ENCODE measurements at regions not wholly inside any gene's neighbourhood (a gene's known extent, or its start where the extent isn't known, plus 50 kb on each side); places are given as distances from the start of the nearest gene placed in this dataset.
A peak's percentile ranks its signal among the peaks of the same experiment; 100 is the strongest.
"Not testable (repeated sequence)": the region's sequence is repeated elsewhere in the genome, so short reads cannot be mapped to it uniquely, and the experiment has no call there.

DNA sequence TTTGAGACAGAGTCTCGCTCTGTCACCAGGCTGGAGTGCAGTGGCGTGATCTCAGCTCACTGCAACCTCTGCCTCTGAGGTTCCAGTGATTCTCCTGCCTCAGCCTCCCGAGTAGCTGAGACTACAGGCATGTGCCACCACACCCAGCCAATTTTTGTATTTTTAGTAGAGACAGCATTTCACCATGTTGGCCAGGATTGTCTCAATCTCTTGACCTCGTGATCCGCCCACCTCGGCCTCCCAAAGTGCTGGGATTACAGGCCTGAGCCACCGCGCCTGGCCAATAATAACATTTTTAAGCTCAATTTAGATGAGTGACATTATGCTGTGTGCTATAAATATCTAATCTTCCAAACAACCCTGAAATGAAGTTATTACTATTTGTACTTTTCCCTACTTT lies 338.8 kb upstream of the VRK2 start:
- H3K4me1 Mint-ChIP-seq, H3K27me3 Mint-ChIP-seq, H3K27ac Mint-ChIP-seq, H3K9me3 Mint-ChIP-seq, H3K36me3 Mint-ChIP-seq, POLR2A ChIA-PET, ATAC-seq, DNase-seq, H3K4me3 Mint-ChIP-seq: not testable (repeated sequence)

DNA sequence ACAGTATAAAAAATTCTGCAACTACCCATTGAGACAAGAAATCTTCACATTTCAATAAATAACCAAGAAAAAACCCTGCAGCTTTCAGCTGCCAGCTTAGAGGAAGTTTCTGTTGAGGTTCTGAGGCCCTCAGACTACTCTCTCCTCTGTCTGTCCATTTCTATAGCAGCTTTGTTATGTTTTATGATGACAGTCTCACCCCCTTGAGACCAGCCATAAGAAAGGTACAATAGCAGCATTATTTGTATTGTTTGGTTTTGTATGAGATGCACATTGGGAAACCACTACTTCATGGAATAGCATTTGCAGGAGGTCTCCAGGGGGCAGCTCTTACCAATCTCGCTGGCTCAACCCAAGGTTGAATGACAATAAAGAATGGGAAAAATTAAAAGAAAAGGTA lies 334.6 kb upstream of the VRK2 start:
- H3K27me3 Mint-ChIP-seq, result peaks cover 0 to 1% (median 0%) of the 10 kb centered on the region in 5 donors
- H3K4me1 Mint-ChIP-seq, result no peaks in the 10 kb centered on the region
- POLR2A ChIA-PET, result no interaction called here
- H3K4me3 Mint-ChIP-seq, result no peak overlapping the region
- H3K27ac Mint-ChIP-seq, result no peak overlapping the region
- DNase-seq (no peak), ATAC-seq (no peak)
- no peaks in the 10 kb centered on the region for H3K9me3 Mint-ChIP-seq
- no peaks in the 10 kb centered on the region for H3K36me3 Mint-ChIP-seq

DNA sequence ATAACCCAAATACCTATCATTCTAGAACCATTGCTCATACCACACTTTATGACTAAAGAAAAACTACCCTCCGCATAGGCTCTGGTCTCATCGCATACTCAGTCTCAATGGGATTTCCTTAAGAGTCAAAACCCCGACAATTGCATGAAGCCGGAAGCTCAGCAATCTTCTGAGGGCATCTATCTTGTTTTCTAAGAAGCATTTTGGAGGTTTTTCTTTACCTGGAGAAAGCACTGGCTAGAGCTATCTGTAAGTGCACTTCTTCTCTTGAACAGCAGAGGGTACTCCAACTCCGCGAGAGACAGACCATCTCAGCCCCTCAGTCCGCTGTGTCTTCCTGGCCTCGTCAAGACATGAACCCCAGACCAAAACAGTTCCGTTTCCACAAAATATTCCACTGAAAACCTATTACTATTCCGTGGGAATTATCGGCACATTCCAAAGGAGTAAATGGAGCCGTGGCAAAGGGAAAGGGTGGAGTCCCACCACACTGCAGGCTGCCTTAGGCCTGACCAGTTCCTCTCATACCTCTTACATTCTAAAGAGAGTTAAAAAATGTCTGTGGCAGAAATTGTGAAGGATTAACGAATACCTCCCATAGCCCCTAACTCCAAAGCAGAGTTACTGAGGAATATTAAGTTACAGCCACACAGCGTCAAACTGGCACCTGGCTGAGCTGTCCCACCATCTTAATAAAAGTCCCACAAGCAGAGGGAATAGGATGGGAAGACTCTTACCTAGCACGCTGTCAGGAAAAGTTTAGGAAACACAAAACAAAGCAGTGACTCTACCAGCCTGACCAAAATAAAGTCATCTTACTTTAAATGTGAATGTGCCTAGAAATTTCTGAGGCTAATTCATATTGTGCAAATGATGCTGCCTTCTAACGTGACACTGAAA lies 325.6 kb upstream of the VRK2 start:
- Mint-ChIP-seq H3K27me3 (peaks cover 0 to 4% (median 0%) of the 10 kb centered on the region in 5 donors), H3K4me1 (peaks cover 5 to 9% (median 6%) of the 10 kb centered on the region in 4 donors), H3K4me3 (peak overlapping the region in 8 of 10 donors; percentile 8 to 75 (median 42)), H3K9me3 (no peaks in the 10 kb centered on the region), H3K36me3 (no peaks in the 10 kb centered on the region), H3K27ac (peak overlapping the region in 3 of 10 donors; percentile 15 to 52 (median 22))
- DNase-seq, result peak in 8 of 10 donors; percentile 3 to 52 (median 24)
- ATAC-seq, result peak; percentile 82 to 85
- POLR2A ChIA-PET, result no interaction called here

DNA sequence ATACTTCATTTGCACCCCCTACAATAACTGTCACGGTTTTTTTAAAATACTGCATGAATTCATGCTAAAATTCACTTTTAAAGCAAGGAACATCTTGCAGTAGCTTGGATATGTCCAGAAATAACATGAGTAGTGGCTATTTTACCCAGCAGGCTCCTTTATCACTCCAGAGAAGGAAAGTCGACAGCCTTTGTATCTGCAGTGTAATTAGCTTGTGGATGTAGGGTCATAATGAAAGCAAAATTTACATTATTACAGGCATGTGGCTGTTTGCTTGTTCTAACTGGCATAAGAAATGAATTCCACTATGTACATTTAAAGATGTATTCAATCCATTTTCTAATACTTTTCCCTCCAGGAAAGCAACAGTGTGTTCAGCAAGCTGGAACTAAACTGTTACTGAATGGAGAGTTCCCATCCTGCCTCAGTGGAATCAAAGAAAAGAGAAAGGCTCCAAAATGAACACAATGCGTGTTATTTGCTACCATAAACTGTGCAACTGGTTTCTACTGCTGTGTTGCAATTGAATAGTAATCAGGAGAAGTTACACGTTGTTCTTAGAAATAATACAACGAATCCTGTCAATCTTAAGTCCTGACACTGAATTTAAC lies 321.2 kb upstream of the VRK2 start:
- ATAC-seq (no peak), DNase-seq (no peak)
- Mint-ChIP-seq H3K4me3 (no peak overlapping the region), H3K27me3 (peaks cover 0 to 3% (median 0%) of the 10 kb centered on the region in 5 donors), H3K36me3 (peaks cover 0 to 2% (median 0%) of the 10 kb centered on the region in 3 donors), H3K27ac (no peak overlapping the region), H3K4me1 (peaks cover under 1 to 6% (median 5%) of the 10 kb centered on the region in 4 donors), H3K9me3 (peaks cover 0 to 4% (median 0%) of the 10 kb centered on the region in 9 donors)
- POLR2A ChIA-PET, result no interaction called here

DNA sequence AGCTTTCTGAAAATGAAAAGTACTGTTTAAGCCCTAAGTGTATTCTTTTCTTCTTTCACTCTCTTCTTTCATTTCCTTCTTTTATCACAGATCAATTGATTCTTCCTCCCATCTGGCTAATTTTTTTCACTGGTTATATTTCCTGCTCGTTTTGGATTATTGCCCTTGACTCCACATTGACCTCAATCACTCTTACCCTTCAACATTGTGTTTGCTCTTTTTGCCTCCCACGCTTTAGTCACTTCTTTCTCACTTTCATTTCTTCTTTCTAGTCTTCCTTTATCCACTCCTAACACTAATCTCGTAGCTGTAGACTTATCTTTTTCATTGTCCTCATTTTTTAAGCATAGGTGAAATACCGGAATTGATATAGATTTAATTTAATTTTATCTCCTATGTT lies 320.3 kb upstream of the VRK2 start:
- ATAC-seq (no peak), DNase-seq (no peak)
- Mint-ChIP-seq H3K9me3 (peaks cover 0 to 4% (median 0%) of the 10 kb centered on the region in 9 donors), H3K27ac (no peak overlapping the region), H3K4me3 (no peak overlapping the region), H3K4me1 (peaks cover 0 to 2% (median 0%) of the 10 kb centered on the region in 4 donors), H3K27me3 (peaks cover 0 to 2% (median 0%) of the 10 kb centered on the region in 5 donors), H3K36me3 (peaks cover 0 to 2% (median 0%) of the 10 kb centered on the region in 3 donors)
- POLR2A ChIA-PET, result no interaction called here

DNA sequence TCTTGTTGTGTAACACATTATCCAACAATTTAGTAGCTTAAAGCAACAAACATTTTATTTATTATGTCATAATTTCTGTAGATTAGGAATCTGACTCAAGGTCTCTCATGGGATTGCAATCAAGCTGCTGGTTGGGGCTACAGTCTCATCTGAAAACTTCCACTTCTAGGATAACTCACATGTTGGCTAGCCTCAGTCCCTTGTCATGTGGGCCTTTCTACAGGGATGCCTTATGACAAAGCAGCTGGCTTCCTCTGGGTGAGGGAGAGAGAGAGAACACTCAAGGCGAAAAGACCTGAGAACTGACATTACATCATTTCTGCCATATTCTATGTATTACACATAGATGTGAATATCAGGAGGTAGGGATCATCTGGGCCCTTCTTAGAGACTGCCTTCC lies 317.9 kb upstream of the VRK2 start:
- POLR2A ChIA-PET, result no interaction called here
- Mint-ChIP-seq H3K4me1 (peaks cover 0 to 2% (median 0%) of the 10 kb centered on the region in 4 donors), H3K27ac (peak overlapping the region in 1 of 10 donors; percentile 26), H3K36me3 (peaks cover 0 to 2% (median 0%) of the 10 kb centered on the region in 3 donors), H3K4me3 (no peak overlapping the region), H3K27me3 (peaks cover 0 to 2% (median 0%) of the 10 kb centered on the region in 5 donors), H3K9me3 (peaks cover 0 to 4% (median 0%) of the 10 kb centered on the region in 9 donors)
- DNase-seq (no peak), ATAC-seq (no peak)

DNA sequence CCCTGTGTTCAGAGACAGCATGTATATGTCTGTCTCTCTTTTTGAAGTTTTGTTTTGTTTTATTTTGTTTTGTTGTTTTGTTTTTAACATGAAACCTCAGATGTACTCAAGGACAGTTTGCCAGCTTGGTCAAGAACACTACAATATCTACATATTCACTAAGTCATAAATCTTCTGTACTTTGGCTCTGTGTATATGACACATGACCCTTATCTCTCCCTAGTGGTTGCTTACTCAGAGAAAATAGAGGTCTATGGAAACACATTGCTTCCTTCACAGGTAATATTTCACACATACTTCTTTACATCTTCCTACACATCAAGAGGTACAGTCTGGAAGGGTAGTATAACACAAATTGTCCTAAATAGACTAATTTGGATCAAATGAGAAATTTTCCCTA lies 312.6 kb upstream of the VRK2 start:
- DNase-seq (no peak), ATAC-seq (no peak)
- no peak overlapping the region for H3K27ac Mint-ChIP-seq
- H3K36me3 Mint-ChIP-seq, result peaks cover 0 to 2% (median 0%) of the 10 kb centered on the region in 3 donors
- no peak overlapping the region for H3K4me3 Mint-ChIP-seq
- peaks cover 0 to 2% (median 0%) of the 10 kb centered on the region in 9 donors for H3K9me3 Mint-ChIP-seq
- POLR2A ChIA-PET, result no interaction called here
- no peaks in the 10 kb centered on the region for H3K27me3 Mint-ChIP-seq
- no peaks in the 10 kb centered on the region for H3K4me1 Mint-ChIP-seq

DNA sequence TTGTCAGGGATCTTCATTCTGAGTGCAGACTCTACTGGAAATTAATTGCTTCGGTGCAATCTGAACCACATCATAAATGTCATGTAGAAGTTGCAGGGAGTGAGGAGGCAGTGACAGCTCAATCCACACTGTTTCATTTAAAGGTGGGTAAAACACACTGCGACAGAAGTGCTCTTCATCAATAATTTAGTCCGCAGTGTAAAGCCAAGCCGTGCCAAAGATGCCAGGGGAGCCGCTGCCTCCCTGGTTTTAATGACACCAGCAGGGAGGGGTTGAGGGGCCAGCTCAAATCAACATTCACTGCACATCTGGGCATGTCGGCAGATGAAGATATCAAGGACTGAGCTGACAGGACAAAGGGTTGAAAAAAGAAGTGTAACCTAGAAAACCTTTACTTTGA lies 305.7 kb upstream of the VRK2 start:
- no peak overlapping the region for H3K27ac Mint-ChIP-seq
- no peak for ATAC-seq
- H3K36me3 Mint-ChIP-seq, result no peaks in the 10 kb centered on the region
- no peaks in the 10 kb centered on the region for H3K4me1 Mint-ChIP-seq
- no peak for DNase-seq
- no peaks in the 10 kb centered on the region for H3K9me3 Mint-ChIP-seq
- peaks cover 0 to 5% (median 0%) of the 10 kb centered on the region in 5 donors for H3K27me3 Mint-ChIP-seq
- no peak overlapping the region for H3K4me3 Mint-ChIP-seq
- POLR2A ChIA-PET, result no interaction called here

DNA sequence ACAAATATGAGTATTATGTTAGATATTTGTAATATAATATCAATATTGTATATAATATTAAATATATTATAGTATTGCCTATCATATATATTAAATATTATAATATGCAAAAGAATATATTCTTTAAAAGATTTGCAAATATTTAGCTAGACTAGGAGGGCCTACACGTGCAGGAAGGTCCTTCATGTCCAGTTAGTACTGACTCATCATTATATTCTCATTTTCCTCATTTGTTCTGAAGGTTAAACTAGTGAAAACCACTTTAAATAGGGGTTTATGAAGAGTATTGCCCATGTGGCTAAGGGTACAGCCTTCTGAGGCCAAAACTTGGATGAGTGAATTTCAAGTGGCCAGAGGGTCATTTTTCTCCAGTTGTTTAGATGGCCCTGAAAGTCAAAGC lies 293.0 kb upstream of the VRK2 start:
- H3K27ac Mint-ChIP-seq, result no peak overlapping the region
- POLR2A ChIA-PET, result no interaction called here
- ATAC-seq (no peak), DNase-seq (no peak)
- no peaks in the 10 kb centered on the region for H3K4me1 Mint-ChIP-seq
- no peaks in the 10 kb centered on the region for H3K36me3 Mint-ChIP-seq
- peaks cover 0 to 7% (median 0%) of the 10 kb centered on the region in 5 donors for H3K27me3 Mint-ChIP-seq
- H3K4me3 Mint-ChIP-seq, result no peak overlapping the region
- no peaks in the 10 kb centered on the region for H3K9me3 Mint-ChIP-seq

DNA sequence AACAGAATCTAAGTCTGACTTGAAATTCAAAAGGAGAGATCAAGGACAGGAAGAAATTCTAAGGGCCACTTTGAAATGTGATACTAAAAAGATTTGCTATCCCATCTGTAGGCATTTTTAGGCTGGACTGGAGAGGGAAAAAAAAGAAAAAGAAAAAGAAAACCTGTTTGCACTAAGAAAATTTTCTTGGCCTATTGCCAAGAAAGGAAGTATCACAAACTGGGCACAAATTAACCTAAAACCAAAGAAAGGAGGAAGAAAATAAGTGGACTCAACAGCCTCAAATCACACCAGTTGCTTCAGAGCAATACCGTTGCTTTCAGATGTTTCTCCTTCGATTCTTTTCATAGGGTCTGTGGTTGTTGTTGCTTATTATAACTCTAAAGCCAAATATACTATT lies 287.9 kb upstream of the VRK2 start:
- peaks cover 0 to 16% (median 3%) of the 10 kb centered on the region in 5 donors for H3K27me3 Mint-ChIP-seq
- peaks cover 0 to 6% (median 3%) of the 10 kb centered on the region in 4 donors for H3K4me1 Mint-ChIP-seq
- H3K9me3 Mint-ChIP-seq, result no peaks in the 10 kb centered on the region
- peak overlapping the region in 1 of 10 donors; percentile 16 for H3K27ac Mint-ChIP-seq
- H3K4me3 Mint-ChIP-seq, result no peak overlapping the region
- POLR2A ChIA-PET, result no interaction called here
- ATAC-seq, result no peak
- H3K36me3 Mint-ChIP-seq, result no peaks in the 10 kb centered on the region
- DNase-seq, result no peak

DNA sequence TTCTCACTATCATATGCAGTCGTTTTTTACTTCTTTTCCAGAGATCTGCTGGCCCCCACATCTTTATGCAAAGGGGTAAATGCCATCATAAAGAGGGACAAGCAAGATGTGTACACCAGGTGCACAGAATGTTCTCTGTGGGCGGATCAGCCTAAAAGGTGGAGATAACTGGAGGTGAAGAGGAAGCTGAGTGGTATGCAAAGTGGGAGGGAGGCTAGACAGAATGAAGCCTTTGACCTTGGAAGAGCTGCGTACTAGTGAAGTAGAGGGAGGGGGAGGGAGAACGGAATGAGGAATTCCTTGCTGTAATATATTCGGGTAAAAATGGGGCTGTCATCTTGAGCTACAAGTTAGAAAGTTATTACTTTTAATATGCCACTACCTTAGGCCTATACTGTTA lies 287.5 kb upstream of the VRK2 start:
- ATAC-seq, result no peak
- no peaks in the 10 kb centered on the region for H3K36me3 Mint-ChIP-seq
- DNase-seq, result no peak
- H3K27ac Mint-ChIP-seq, result peak overlapping the region in 2 of 10 donors; percentile 16 to 65
- peaks cover 0 to 6% (median 3%) of the 10 kb centered on the region in 4 donors for H3K4me1 Mint-ChIP-seq
- H3K27me3 Mint-ChIP-seq, result peaks cover 0 to 16% (median 3%) of the 10 kb centered on the region in 5 donors
- H3K9me3 Mint-ChIP-seq, result no peaks in the 10 kb centered on the region
- POLR2A ChIA-PET, result no interaction called here
- H3K4me3 Mint-ChIP-seq, result peak overlapping the region in 1 of 10 donors; percentile 46

DNA sequence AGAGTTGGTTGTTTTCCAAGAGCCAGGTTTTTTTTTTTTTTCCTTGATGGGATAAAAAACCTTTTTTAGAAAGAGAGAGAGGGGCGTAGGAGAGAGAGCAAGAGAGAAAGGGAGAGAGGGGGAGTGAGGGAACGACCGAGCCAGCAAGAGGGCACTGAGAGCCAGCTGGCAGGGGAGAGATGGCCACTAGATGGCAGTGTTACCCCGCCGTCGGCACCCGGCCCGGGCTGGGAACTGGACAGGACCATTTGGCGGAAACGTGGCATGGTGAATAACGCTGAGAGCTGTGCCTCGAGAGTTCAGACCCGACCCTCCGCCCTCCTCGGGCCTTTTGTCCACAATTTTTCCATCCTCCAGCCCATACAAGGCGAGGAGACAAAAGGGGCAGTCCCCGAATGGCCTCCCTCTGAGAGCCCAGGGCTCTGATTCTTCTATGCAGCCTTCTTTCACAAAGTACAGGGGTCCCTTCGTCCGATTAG lies 286.7 kb upstream of the VRK2 start:
- DNase-seq (peak; percentile 37 to 78 (median 67)), ATAC-seq (peak; percentile 67 to 77)
- Mint-ChIP-seq H3K4me1 (peaks cover 0 to 6% (median 3%) of the 10 kb centered on the region in 4 donors), H3K27me3 (peaks cover 0 to 16% (median 3%) of the 10 kb centered on the region in 5 donors), H3K4me3 (peak overlapping the region in 9 of 10 donors; percentile 15 to 57 (median 39)), H3K27ac (peak overlapping the region in 1 of 10 donors; percentile 65), H3K36me3 (no peaks in the 10 kb centered on the region), H3K9me3 (no peaks in the 10 kb centered on the region)
- POLR2A ChIA-PET, result no interaction called here

DNA sequence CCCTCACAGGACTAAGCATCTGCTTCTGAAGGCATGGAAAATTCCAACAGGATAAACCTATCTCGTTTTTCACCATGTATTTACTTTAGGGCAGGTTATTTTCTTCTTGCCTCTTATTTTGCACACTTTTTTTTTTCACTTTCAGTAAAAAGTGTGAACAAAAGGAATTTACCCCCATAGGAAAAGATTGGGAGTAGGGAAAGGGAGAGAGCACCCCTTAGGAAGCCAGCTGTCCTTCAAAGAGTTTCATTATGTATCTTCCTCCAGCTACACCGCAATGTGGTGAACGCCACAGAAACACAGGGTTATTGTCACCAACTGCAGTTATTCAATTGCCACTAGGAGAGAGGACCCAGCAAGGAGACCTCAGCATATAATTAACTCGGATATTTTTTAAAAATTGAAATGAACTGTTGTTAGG lies 286.2 kb upstream of the VRK2 start:
- H3K27ac Mint-ChIP-seq, result no peak overlapping the region
- POLR2A ChIA-PET, result no interaction called here
- peaks cover 0 to 16% (median 3%) of the 10 kb centered on the region in 5 donors for H3K27me3 Mint-ChIP-seq
- H3K4me1 Mint-ChIP-seq, result peaks cover 0 to 6% (median 3%) of the 10 kb centered on the region in 4 donors
- H3K9me3 Mint-ChIP-seq, result no peaks in the 10 kb centered on the region
- H3K36me3 Mint-ChIP-seq, result no peaks in the 10 kb centered on the region
- no peak for ATAC-seq
- no peak for DNase-seq
- peak overlapping the region in 9 of 10 donors; percentile 16 to 57 (median 40) for H3K4me3 Mint-ChIP-seq
